PC-9 (cell line): ENCODE measurements at regions not wholly inside any gene's neighbourhood (a gene's known extent, or its start where the extent isn't known, plus 50 kb on each side); places are given as distances from the start of the nearest gene placed in this dataset.

Source experiments
- BruUV-seq: library from RNA; stranded (reverse); fragments of 400-500 nt; replicated peaks from 2 replicates; lab custom pipeline; 2021; lab: Mats Ljungman, UMichigan
- CTCF ChIA-PET: fragments of 300-600 bp; sonication (Branson Sonifier 250); formaldehyde crosslinking; loops from one replicate; lab custom pipeline; 2022; ENCODE audit warnings: antibody characterized with exemption; lab: Charles Lee
- POLR2A ChIA-PET: fragments of 300-600 bp; sonication (Branson Sonifier 250); formaldehyde crosslinking; loops from one replicate; lab custom pipeline; 2022; ENCODE audit warnings: antibody characterized with exemption; ENCODE audit not compliant: unreplicated experiment; lab: Charles Lee
- DNase-seq, 2 experiments: peaks; one replicate each; pipeline versions ENCODE4 v3.0.0 to v3.0.0-alpha.2; 2015 to 2022; ENCODE audit warnings: mixed read lengths in 1 of 2
- H2AFZ ChIP-seq: fragments of 200-600 bp; sonication (generic); 2 replicates; pipeline ENCODE4 v1.8.1; 2017; ENCODE audit warnings: antibody characterized with exemption
- H3F3A ChIP-seq: fragments of 200-600 bp; sonication (generic); 2 replicates; pipeline ENCODE4 v1.8.1; 2017; ENCODE audit warnings: antibody characterized with exemption, mild to moderate bottlenecking, low read depth; ENCODE audit not compliant: insufficient read depth
- H3K27ac ChIP-seq: fragments of 200-600 bp; sonication (generic); 2 replicates; pipeline ENCODE4 v1.6.1; 2016; ENCODE audit warnings: mixed run types
- H3K27me3 ChIP-seq: fragments of 200-600 bp; sonication (generic); 2 replicates; pipeline ENCODE4 v1.6.1; 2016; ENCODE audit warnings: low read depth, mixed run types; ENCODE audit not compliant: insufficient read depth
- H3K36me3 ChIP-seq: fragments of 200-600 bp; sonication (generic); 2 replicates; pipeline ENCODE4 v1.6.1; 2016; ENCODE audit warnings: low read depth, mixed run types
- H3K4me1 ChIP-seq: fragments of 200-600 bp; sonication (generic); replicated peaks from 2 replicates; pipeline ENCODE4 v1.6.1; 2016; ENCODE audit warnings: mixed run types; ENCODE audit not compliant: insufficient read depth
- H3K4me2 ChIP-seq: fragments of 200-600 bp; sonication (generic); 2 replicates; pipeline ENCODE4 v1.6.1; 2017; ENCODE audit warnings: mixed run types
- H3K4me3 ChIP-seq: fragments of 200-600 bp; sonication (generic); 2 replicates; pipeline ENCODE4 v1.6.1; 2016; ENCODE audit warnings: mixed run types
- H3K79me2 ChIP-seq: fragments of 200-600 bp; sonication (generic); 2 replicates; pipeline ENCODE4 v1.6.1; 2017; ENCODE audit warnings: low read depth, mixed run types
- H3K9me2 ChIP-seq: fragments of 200-600 bp; sonication (generic); 2 replicates; pipeline ENCODE4 v1.8.1; 2017; ENCODE audit warnings: mild to moderate bottlenecking; ENCODE audit not compliant: insufficient read depth
- H3K9me3 ChIP-seq: fragments of 200-600 bp; sonication (generic); 2 replicates; pipeline ENCODE4 v1.8.1; 2016; ENCODE audit warnings: low read depth; ENCODE audit not compliant: insufficient read depth
- H4K20me1 ChIP-seq: fragments of 200-600 bp; sonication (generic); 2 replicates; pipeline ENCODE4 v1.8.1; 2017; ENCODE audit not compliant: insufficient read depth
- CTCF ChIP-seq: fragments of 200-600 bp; sonication (generic); conservative IDR thresholded peaks from 2 replicates; pipeline ENCODE4 v1.6.1; 2017; ENCODE audit warnings: mixed run types, antibody characterized with exemption, mild to moderate bottlenecking, moderate library complexity
- EZH2 ChIP-seq: fragments of 200-600 bp; sonication (generic); IDR thresholded peaks from 2 replicates; pipeline ENCODE4 v1.8.0; 2017; ENCODE audit warnings: antibody characterized with exemption, low read depth
- intact Hi-C: fragments of 100-400 bp; cut with micrococcal nuclease; formaldehyde crosslinking; loops from one replicate; pipeline ENCODE4 v1.10.0; 2022; ENCODE audit not compliant: unreplicated experiment

- Histone ChIP-seq H4K20me1 (no peaks in the 10 kb centered on the region), H2AFZ (no peak overlapping the region), H3K9me3 (no peaks in the 10 kb centered on the region), H3K4me3 (no peak overlapping the region), H3K9me2 (no peaks in the 10 kb centered on the region), H3F3A (no peaks in the 10 kb centered on the region), H3K36me3 (no peaks in the 10 kb centered on the region), H3K4me2 (no peak overlapping the region), H3K27ac (no peak overlapping the region), H3K4me1 (no peaks in the 10 kb centered on the region), H3K27me3 (no peaks in the 10 kb centered on the region), H3K79me2 (no peaks in the 10 kb centered on the region)
- TF ChIP-seq EZH2: no peak
- no peak for TF ChIP-seq CTCF
- DNase-seq: no peak
- BruUV-seq: no TSS peak
- intact Hi-C loops: no loop called here
- POLR2A ChIA-PET: no interaction called here
- CTCF ChIA-PET: no interaction called here
Observed at GRCh38 chr2:234401426-234401825, 95.5 kb downstream of the ARL4C start.

- H3K4me1 ChIP-seq: no peaks in the 10 kb centered on the region
- no peaks in the 10 kb centered on the region for H3K9me3 ChIP-seq
- no peaks in the 10 kb centered on the region for H3K27me3 ChIP-seq
- TF ChIP-seq EZH2 (no peak), CTCF (no peak)
- no peak overlapping the region for H2AFZ ChIP-seq
- BruUV-seq: no TSS peak
- ChIA-PET POLR2A (no interaction called here), CTCF (no interaction called here)
- H3F3A ChIP-seq: no peaks in the 10 kb centered on the region
- no peak for DNase-seq
- no peaks in the 10 kb centered on the region for H4K20me1 ChIP-seq
- no peak overlapping the region for H3K4me3 ChIP-seq
- no peaks in the 10 kb centered on the region for H3K36me3 ChIP-seq
- intact Hi-C loops: no loop called here
- H3K79me2 ChIP-seq: no peaks in the 10 kb centered on the region
- H3K9me2 ChIP-seq: no peaks in the 10 kb centered on the region
- no peak overlapping the region for H3K4me2 ChIP-seq
- no peak overlapping the region for H3K27ac ChIP-seq
Observed at GRCh38 chr2:234399451-234400246, 97.2 kb downstream of the ARL4C start.

GRCh38 chr2:234398531-234398930 is 98.3 kb downstream of the ARL4C start:
- Histone ChIP-seq H3K79me2 (no peaks in the 10 kb centered on the region), H3K4me3 (no peak overlapping the region), H3K27ac (no peak overlapping the region), H3K9me2 (no peaks in the 10 kb centered on the region), H2AFZ (no peak overlapping the region), H3K9me3 (no peaks in the 10 kb centered on the region), H4K20me1 (no peaks in the 10 kb centered on the region), H3K36me3 (no peaks in the 10 kb centered on the region), H3K4me1 (no peaks in the 10 kb centered on the region), H3K27me3 (no peaks in the 10 kb centered on the region), H3K4me2 (no peak overlapping the region), H3F3A (no peaks in the 10 kb centered on the region)
- ChIA-PET POLR2A (no interaction called here), CTCF (no interaction called here)
- TF ChIP-seq CTCF (no peak), EZH2 (no peak)
- DNase-seq: no peak
- BruUV-seq: no TSS peak
- intact Hi-C loops: no loop called here
